HepG2 (cell line): ENCODE measurements at regions not wholly inside any gene's neighbourhood (a gene's known extent, or its start where the extent isn't known, plus 50 kb on each side); places are given as distances from the start of the nearest gene placed in this dataset.

Experiments
- CCAR2 ChIP-seq: fragments of 200-400 bp; formaldehyde crosslinking; optimal IDR thresholded peaks from 2 replicates; pipeline ENCODE3; 2018; ENCODE audit warnings: low read depth, mild to moderate bottlenecking, low read length, moderate library complexity
- DNMT3B ChIP-seq: conservative IDR thresholded peaks from 2 replicates; pipeline ENCODE4 v1.6.1; 2016; ENCODE audit warnings: missing biosample characterization, control low read depth
- E2F1 ChIP-seq: sonication (generic); formaldehyde crosslinking; IDR thresholded peaks from 2 replicates; pipeline ENCODE4 v1.5.0; 2020; ENCODE audit warnings: missing genetic modification reagents
- EED ChIP-seq: sonication (generic); formaldehyde crosslinking; IDR thresholded peaks from 2 replicates; pipeline ENCODE4 v1.5.0; 2020; ENCODE audit warnings: mild to moderate bottlenecking, missing genetic modification reagents
- EZH2 ChIP-seq: conservative IDR thresholded peaks from 2 replicates; pipeline ENCODE4 v1.6.1; 2012; ENCODE audit warnings: mild to moderate bottlenecking, low read depth, low read length, moderate library complexity
- FOXC1 ChIP-seq: sonication (generic); formaldehyde crosslinking; IDR thresholded peaks from 2 replicates; pipeline ENCODE4 v1.8.0; 2022; ENCODE audit warnings: mild to moderate bottlenecking, missing genetic modification reagents, borderline replicate concordance
- GLI4 ChIP-seq: sonication (generic); formaldehyde crosslinking; IDR thresholded peaks from 2 replicates; pipeline ENCODE4 v1.5.1; 2020; ENCODE audit warnings: missing genetic modification reagents, mild to moderate bottlenecking, moderate library complexity, borderline replicate concordance
- GZF1 ChIP-seq: sonication (generic); formaldehyde crosslinking; IDR thresholded peaks from 2 replicates; pipeline ENCODE4 v1.5.1; 2020; ENCODE audit warnings: mild to moderate bottlenecking, missing genetic modification reagents
- HCFC1 ChIP-seq: fragments of 150-350 bp; IDR thresholded peaks from 2 replicates; pipeline ENCODE4 v1.6.1; 2014; ENCODE audit warnings: low read depth, low read length
- HDAC2 ChIP-seq: sonication (generic); formaldehyde crosslinking; IDR thresholded peaks from 2 replicates; pipeline ENCODE4 v1.4.0; 2020; ENCODE audit warnings: missing genetic modification reagents
- HOXA9 ChIP-seq: sonication (generic); formaldehyde crosslinking; IDR thresholded peaks from 2 replicates; pipeline ENCODE4 v1.8.1; 2022; ENCODE audit warnings: missing genetic modification reagents, mild to moderate bottlenecking, moderate library complexity, borderline replicate concordance
- KAT8 ChIP-seq: IDR thresholded peaks from 2 replicates; pipeline ENCODE4 v1.6.1; 2016; ENCODE audit warnings: missing genetic modification reagents, missing compliant biosample characterization
- KDM5A ChIP-seq: fragments of 200-600 bp; sonication (generic); IDR thresholded peaks from 2 replicates; pipeline ENCODE4 v1.7.0; 2018; ENCODE audit warnings: antibody characterized with exemption, mild to moderate bottlenecking, low read length, borderline replicate concordance
- MAFF ChIP-seq: IDR thresholded peaks from 2 replicates; pipeline ENCODE4 v1.6.1; 2011; ENCODE audit warnings: low read depth, low read length, improper control_type of control experiment
- MBD4 ChIP-seq: IDR thresholded peaks from 2 replicates; pipeline ENCODE4 v1.6.1; 2012; ENCODE audit warnings: low read length, inconsistent platforms, borderline replicate concordance
- NBN ChIP-seq: fragments of 450-650 bp; conservative IDR thresholded peaks from 2 replicates; pipeline ENCODE4 v1.6.1; 2017
- PHB2 ChIP-seq: fragments of 450-650 bp; IDR thresholded peaks from 2 replicates; pipeline ENCODE4 v1.6.1; 2018; ENCODE audit not compliant: partially characterized antibody
- SAP130 ChIP-seq: IDR thresholded peaks from 2 replicates; pipeline ENCODE4 v1.6.1; 2016; ENCODE audit warnings: low read depth
- SOX5 ChIP-seq: IDR thresholded peaks from 2 replicates; pipeline ENCODE4 v1.6.1; 2016; ENCODE audit warnings: borderline replicate concordance
- ZNF274 ChIP-seq: sonication (generic); formaldehyde crosslinking; IDR thresholded peaks from 2 replicates; pipeline ENCODE4 v1.5.1; 2020; ENCODE audit warnings: mild to moderate bottlenecking, missing genetic modification reagents
- ZNF556 ChIP-seq: sonication (generic); formaldehyde crosslinking; IDR thresholded peaks from 2 replicates; pipeline ENCODE4 v1.4.0; 2020; ENCODE audit warnings: mild to moderate bottlenecking, missing genetic modification reagents, borderline replicate concordance
- ZNF557 ChIP-seq: sonication (generic); formaldehyde crosslinking; IDR thresholded peaks from 2 replicates; pipeline ENCODE4 v1.4.0; 2020; ENCODE audit warnings: missing genetic modification reagents
- ZNF772 ChIP-seq: sonication (generic); formaldehyde crosslinking; IDR thresholded peaks from 2 replicates; pipeline ENCODE4 v1.5.0; 2020; ENCODE audit warnings: mild to moderate bottlenecking, missing genetic modification reagents
- ZSCAN12 ChIP-seq: sonication (generic); formaldehyde crosslinking; IDR thresholded peaks from 2 replicates; pipeline ENCODE4 v1.9.0; 2021; ENCODE audit warnings: mild to moderate bottlenecking, missing genetic modification reagents
- TF ChIP-seq, protein P1 (sequence below): IDR thresholded peaks from 2 replicates; pipeline ENCODE4 v1.6.1; 2016
- TF ChIP-seq, protein P2 (sequence below): sonication (generic); formaldehyde crosslinking; IDR thresholded peaks from 2 replicates; pipeline ENCODE4 v1.4.0; 2020; ENCODE audit warnings: mild to moderate bottlenecking, missing genetic modification reagents
- TF ChIP-seq, protein P3 (sequence below): sonication (generic); formaldehyde crosslinking; IDR thresholded peaks from 2 replicates; pipeline ENCODE4 v1.4.0; 2020; ENCODE audit warnings: mild to moderate bottlenecking, low read depth, missing genetic modification reagents
- TF ChIP-seq, protein P4 (sequence below): fragments of 450-650 bp; IDR thresholded peaks from 2 replicates; pipeline ENCODE4 v1.6.1; 2016

DNA sequence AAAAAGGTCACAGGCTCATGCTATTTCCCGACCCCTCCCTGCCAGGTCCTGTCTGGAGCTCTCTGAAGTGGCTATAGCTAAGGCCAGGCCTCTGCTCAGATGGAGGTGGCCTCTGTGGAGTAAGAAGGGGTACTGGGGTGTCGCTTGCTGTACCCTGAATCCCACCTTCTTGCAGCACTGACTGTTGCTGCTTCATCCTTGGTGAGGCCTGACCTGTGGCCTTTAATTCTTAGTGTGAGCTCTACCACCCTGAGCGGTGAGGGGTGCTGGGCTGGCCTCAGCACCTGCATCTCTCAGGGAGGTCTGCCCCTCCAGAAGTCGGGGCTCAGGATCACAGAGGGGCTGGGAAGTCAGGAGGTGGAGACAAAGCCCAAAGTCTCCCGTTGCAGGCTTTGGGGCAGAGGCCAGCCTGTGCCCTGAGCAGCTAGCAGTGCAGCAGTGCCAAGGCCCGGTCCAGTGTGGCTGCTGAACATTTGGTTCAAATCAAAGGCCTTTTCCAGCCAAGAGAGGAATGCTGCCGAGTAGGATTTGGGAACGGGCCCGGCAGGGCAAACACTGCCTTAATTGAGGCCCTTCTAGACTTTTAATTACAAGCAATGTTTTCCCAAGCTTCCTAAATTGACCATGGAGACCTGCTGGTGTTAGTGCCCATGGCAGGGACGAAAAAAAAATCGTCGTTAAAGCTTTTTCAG, 133.5 kb upstream of the HAAO start (continued):
- peak; percentile 36 for TF ChIP-seq ZNF274 (CRISPR knock-in tag)
- no peak for TF ChIP-seq ZSCAN12 (CRISPR knock-in tag)
- TF ChIP-seq HOXA9 (CRISPR knock-in tag): no peak
- TF ChIP-seq SAP130 (CRISPR knock-in tag): no peak; the same call in none of the 2 replicates
- no peak for TF ChIP-seq SOX5 (CRISPR knock-in tag)
- 0 out of 2 replicates have a peak, but pooled peaks have one; percentile 36 for TF ChIP-seq KAT8
- no peak for TF ChIP-seq EZH2
- TF ChIP-seq, protein P1, sequence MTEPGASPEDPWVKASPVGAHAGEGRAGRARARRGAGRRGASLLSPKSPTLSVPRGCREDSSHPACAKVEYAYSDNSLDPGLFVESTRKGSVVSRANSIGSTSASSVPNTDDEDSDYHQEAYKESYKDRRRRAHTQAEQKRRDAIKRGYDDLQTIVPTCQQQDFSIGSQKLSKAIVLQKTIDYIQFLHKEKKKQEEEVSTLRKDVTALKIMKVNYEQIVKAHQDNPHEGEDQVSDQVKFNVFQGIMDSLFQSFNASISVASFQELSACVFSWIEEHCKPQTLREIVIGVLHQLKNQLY (CRISPR knock-in tag): peak; percentile 20; the same call in 1 of the 2 replicates
- TF ChIP-seq FOXC1 (CRISPR knock-in tag): 0 out of 2 replicates have a peak, but pooled peaks have one; percentile 7
- no peak; the same call in 1 of the 2 replicates for TF ChIP-seq EED
- TF ChIP-seq MAFF: no peak
- TF ChIP-seq HDAC2 (CRISPR knock-in tag): peak; percentile 16
- no peak for TF ChIP-seq KDM5A
- no peak for TF ChIP-seq NBN
- no peak for TF ChIP-seq GZF1 (CRISPR knock-in tag)
- no peak for TF ChIP-seq MBD4
- no peak for TF ChIP-seq ZNF557 (CRISPR knock-in tag)
- no peak for TF ChIP-seq HCFC1
- TF ChIP-seq PHB2: no peak
- TF ChIP-seq CCAR2: no peak
- TF ChIP-seq E2F1: peak; percentile 2; the same call in 1 of the 2 replicates
- no peak for TF ChIP-seq ZNF772 (CRISPR knock-in tag)
- TF ChIP-seq, protein P2, sequence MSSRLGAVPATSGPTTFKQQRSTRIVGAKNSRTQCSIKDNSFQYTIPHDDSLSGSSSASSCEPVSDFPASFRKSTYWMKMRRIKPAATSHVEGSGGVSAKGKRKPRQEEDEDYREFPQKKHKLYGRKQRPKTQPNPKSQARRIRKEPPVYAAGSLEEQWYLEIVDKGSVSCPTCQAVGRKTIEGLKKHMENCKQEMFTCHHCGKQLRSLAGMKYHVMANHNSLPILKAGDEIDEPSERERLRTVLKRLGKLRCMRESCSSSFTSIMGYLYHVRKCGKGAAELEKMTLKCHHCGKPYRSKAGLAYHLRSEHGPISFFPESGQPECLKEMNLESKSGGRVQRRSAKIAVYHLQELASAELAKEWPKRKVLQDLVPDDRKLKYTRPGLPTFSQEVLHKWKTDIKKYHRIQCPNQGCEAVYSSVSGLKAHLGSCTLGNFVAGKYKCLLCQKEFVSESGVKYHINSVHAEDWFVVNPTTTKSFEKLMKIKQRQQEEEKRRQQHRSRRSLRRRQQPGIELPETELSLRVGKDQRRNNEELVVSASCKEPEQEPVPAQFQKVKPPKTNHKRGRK (CRISPR knock-in tag): 0 out of 2 replicates have a peak, but pooled peaks have one; percentile 24
- peak; percentile 98 for TF ChIP-seq GLI4 (CRISPR knock-in tag)
- TF ChIP-seq DNMT3B (CRISPR knock-in tag): peak; percentile 71; the same call in 1 of the 2 replicates
- TF ChIP-seq, protein P3, sequence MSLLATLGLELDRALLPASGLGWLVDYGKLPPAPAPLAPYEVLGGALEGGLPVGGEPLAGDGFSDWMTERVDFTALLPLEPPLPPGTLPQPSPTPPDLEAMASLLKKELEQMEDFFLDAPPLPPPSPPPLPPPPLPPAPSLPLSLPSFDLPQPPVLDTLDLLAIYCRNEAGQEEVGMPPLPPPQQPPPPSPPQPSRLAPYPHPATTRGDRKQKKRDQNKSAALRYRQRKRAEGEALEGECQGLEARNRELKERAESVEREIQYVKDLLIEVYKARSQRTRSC: no peak
- TF ChIP-seq, protein P4, sequence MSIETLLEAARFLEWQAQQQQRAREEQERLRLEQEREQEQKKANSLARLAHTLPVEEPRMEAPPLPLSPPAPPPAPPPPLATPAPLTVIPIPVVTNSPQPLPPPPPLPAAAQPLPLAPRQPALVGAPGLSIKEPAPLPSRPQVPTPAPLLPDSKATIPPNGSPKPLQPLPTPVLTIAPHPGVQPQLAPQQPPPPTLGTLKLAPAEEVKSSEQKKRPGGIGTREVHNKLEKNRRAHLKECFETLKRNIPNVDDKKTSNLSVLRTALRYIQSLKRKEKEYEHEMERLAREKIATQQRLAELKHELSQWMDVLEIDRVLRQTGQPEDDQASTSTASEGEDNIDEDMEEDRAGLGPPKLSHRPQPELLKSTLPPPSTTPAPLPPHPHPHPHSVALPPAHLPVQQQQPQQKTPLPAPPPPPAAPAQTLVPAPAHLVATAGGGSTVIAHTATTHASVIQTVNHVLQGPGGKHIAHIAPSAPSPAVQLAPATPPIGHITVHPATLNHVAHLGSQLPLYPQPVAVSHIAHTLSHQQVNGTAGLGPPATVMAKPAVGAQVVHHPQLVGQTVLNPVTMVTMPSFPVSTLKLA: no peak
- 0 out of 2 replicates have a peak, but pooled peaks have one; percentile 15 for TF ChIP-seq ZNF556 (CRISPR knock-in tag)
